Calu3 (cell line): ENCODE measurements at regions not wholly inside any gene's neighbourhood (a gene's known extent, or its start where the extent isn't known, plus 50 kb on each side); places are given as distances from the start of the nearest gene placed in this dataset.

Source experiments
- BruUV-seq: library from RNA; stranded (reverse); fragments of 400-500 nt; replicated peaks from 2 replicates; lab custom pipeline; 2021; lab: Mats Ljungman, UMichigan
- CTCF ChIA-PET: fragments of 300-600 bp; sonication (Branson Sonifier 250); formaldehyde crosslinking; loops from one replicate; lab custom pipeline; 2022; ENCODE audit warnings: antibody characterized with exemption; lab: Charles Lee
- DNase-seq: peaks from one replicate; pipeline ENCODE4 v3.0.0; 2022
- H3K27ac Mint-ChIP-seq: one replicate; pipeline ENCODE4 v1.8.0; 2022; ENCODE audit warnings: mixed read lengths; ENCODE audit not compliant: unreplicated experiment
- H3K27me3 Mint-ChIP-seq: one replicate; pipeline ENCODE4 v1.8.0; 2022; ENCODE audit warnings: mixed read lengths; ENCODE audit not compliant: unreplicated experiment
- H3K36me3 Mint-ChIP-seq: one replicate; pipeline ENCODE4 v1.8.0; 2022; ENCODE audit warnings: mild to moderate bottlenecking, moderate library complexity, mixed read lengths; ENCODE audit not compliant: insufficient read depth, unreplicated experiment
- H3K4me1 Mint-ChIP-seq: one replicate; pipeline ENCODE4 v1.8.0; 2022; ENCODE audit warnings: mild to moderate bottlenecking, low read depth, mixed read lengths; ENCODE audit not compliant: unreplicated experiment
- H3K4me3 Mint-ChIP-seq: one replicate; pipeline ENCODE4 v1.8.0; 2022; ENCODE audit warnings: mild to moderate bottlenecking, low read depth, moderate library complexity, mixed read lengths; ENCODE audit not compliant: unreplicated experiment
- H3K9me3 Mint-ChIP-seq: one replicate; pipeline ENCODE4 v1.8.0; 2022; ENCODE audit warnings: low read depth, mixed read lengths; ENCODE audit not compliant: unreplicated experiment
- intact Hi-C: fragments of 100-400 bp; cut with micrococcal nuclease; formaldehyde crosslinking; loops from one replicate; pipeline ENCODE4 v1.10.0; 2022; ENCODE audit not compliant: unreplicated experiment
- TF ChIP-seq, protein P1 (sequence below): fragments of 200-600 bp; IDR thresholded peaks from one replicate; pipeline ENCODE4 v1.8.0; 2022; ENCODE audit warnings: antibody characterized with exemption; ENCODE audit not compliant: unreplicated experiment

DNA sequence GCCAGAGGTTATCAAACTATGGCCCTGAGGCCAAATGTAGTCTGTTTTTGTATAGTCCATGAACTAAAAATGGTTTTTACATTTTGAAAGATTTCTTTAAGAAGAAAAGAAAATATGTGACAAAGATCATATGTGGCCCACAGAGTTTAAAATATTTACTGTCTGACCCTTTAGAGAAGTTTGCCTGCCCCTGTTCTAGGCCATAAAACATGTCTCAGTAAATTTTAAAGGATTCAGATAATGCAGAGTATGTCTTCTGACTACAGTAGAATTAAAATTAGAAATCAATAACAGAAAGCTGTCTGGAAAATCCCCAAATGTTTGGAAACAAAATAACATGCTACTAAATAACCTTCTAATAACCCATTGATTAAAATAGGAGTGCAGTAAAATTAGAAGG, 86.3 kb downstream of the KCNRG start:
- Mint-ChIP-seq H3K4me1 (peaks cover 19% of the 10 kb centered on the region), H3K9me3 (peaks cover 9% of the 10 kb centered on the region), H3K36me3 (peaks cover 7% of the 10 kb centered on the region), H3K27ac (no peak overlapping the region), H3K27me3 (no peaks in the 10 kb centered on the region), H3K4me3 (no peak overlapping the region)
- no TSS peak for BruUV-seq
- CTCF ChIA-PET, result no interaction called here
- intact Hi-C loops, result no loop called here
- DNase-seq, result no peak
- TF ChIP-seq, protein P1, sequence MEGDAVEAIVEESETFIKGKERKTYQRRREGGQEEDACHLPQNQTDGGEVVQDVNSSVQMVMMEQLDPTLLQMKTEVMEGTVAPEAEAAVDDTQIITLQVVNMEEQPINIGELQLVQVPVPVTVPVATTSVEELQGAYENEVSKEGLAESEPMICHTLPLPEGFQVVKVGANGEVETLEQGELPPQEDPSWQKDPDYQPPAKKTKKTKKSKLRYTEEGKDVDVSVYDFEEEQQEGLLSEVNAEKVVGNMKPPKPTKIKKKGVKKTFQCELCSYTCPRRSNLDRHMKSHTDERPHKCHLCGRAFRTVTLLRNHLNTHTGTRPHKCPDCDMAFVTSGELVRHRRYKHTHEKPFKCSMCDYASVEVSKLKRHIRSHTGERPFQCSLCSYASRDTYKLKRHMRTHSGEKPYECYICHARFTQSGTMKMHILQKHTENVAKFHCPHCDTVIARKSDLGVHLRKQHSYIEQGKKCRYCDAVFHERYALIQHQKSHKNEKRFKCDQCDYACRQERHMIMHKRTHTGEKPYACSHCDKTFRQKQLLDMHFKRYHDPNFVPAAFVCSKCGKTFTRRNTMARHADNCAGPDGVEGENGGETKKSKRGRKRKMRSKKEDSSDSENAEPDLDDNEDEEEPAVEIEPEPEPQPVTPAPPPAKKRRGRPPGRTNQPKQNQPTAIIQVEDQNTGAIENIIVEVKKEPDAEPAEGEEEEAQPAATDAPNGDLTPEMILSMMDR, result no peak

DNA sequence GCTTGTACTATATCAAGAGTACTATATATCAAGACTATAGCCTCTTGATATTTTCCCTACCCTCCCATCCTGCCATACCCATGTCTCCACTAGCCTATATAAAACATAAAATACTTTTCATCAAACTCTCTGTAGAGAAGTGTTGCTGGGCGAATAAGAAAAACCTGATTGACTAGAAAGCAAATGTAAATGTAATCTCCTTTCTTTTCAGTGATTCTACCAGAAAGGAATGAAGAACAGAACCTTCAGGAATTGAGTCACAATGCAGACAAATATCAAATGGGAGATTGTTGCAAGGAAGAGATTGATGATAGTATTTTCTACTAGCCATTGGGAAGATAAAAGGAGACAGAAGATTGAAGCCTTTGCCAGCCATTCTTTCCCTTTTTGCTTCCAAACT, 89.2 kb downstream of the KCNRG start:
- BruUV-seq, result no TSS peak
- no peaks in the 10 kb centered on the region for H3K9me3 Mint-ChIP-seq
- CTCF ChIA-PET, result interaction anchor here (0.5 kb wide), 1 partner anchor 21 kb away, joined by 4 read pairs; no protein-coding TSS in a partner anchor
- peaks cover 8% of the 10 kb centered on the region for H3K36me3 Mint-ChIP-seq
- TF ChIP-seq, protein P1, result no peak
- H3K4me3 Mint-ChIP-seq, result no peak overlapping the region
- DNase-seq, result no peak
- peak overlapping the region; percentile 56 for H3K27ac Mint-ChIP-seq
- intact Hi-C loops, result no loop called here
- H3K27me3 Mint-ChIP-seq, result no peaks in the 10 kb centered on the region
- peaks cover 19% of the 10 kb centered on the region for H3K4me1 Mint-ChIP-seq

DNA sequence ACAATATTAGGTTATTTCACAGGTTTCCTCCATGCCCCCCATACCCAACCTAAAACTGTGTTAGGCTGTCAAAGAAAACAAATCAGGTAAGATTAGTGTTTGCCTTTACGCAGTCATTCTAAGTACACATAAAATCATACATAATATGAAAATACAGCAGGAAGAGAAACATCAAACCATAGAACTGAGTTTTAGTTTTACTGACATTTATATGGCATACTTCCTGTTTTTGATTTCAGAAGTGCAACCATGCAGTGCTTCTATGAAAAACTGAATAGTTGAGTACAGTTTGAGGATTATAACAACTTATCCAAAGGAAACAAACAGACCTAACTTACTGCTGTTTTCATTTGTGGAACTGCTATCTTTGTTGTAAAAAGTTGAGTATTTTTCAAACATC, 91.3 kb downstream of the KCNRG start:
- Mint-ChIP-seq H3K4me1 (peaks cover 19% of the 10 kb centered on the region), H3K4me3 (no peak overlapping the region), H3K36me3 (peaks cover 8% of the 10 kb centered on the region), H3K9me3 (no peaks in the 10 kb centered on the region), H3K27me3 (no peaks in the 10 kb centered on the region), H3K27ac (no peak overlapping the region)
- BruUV-seq, result no TSS peak
- CTCF ChIA-PET, result no interaction called here
- intact Hi-C loops, result no loop called here
- no peak for DNase-seq
- TF ChIP-seq, protein P1, result no peak

- H3K27ac Mint-ChIP-seq, result no peak overlapping the region
Observed at GRCh38 chr13:50107205-50107604, 92.0 kb downstream of the KCNRG start.

More at GRCh38 chr13:50107205-50107604, 92.0 kb downstream of the KCNRG start:
- CTCF ChIA-PET, result no interaction called here
- Mint-ChIP-seq H3K4me3 (no peak overlapping the region), H3K36me3 (peaks cover 8% of the 10 kb centered on the region), H3K9me3 (no peaks in the 10 kb centered on the region), H3K27me3 (no peaks in the 10 kb centered on the region), H3K4me1 (peaks cover 19% of the 10 kb centered on the region)
- intact Hi-C loops, result no loop called here
- TF ChIP-seq, protein P1, result no peak
- DNase-seq, result no peak
- BruUV-seq, result no TSS peak
